ENCODE measurements at regions not wholly inside any gene's neighbourhood (a gene's known extent, or its start where the extent isn't known, plus 50 kb on each side); places are given as distances from the start of the nearest gene placed in this dataset.
A peak's percentile ranks its signal among the peaks of the same experiment; 100 is the strongest.

DNA sequence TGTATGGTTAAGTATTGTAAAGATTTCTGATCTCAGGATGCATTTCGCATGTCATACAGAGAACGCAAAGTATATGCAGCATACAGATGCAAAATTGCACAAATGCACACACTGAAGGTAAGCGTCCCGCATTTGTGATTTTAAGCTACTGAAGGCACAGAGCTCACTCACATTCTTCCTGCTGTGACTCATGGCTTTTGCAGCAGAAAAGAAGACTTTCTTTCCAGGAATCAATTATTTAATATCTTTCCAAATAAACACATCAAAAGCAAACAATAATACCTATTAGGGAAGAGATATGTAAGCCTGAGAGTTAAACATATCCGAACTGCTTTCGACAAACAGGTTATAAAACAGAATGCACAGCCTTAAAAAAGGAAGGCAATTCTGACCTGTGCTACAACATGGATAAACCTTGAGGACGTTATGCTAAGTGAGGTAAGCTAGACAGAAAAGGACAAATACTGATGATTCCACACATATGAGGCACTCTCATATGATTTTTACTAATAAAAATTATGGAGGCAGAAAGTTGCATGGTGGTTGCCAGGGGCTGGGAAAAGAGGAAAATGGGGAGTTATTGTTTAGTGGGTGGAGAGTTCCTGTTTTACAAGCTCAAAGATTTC lies 109.0 kb downstream of the TFAP2A start:
- no peak for DNase-seq (ENCODE audit: low spot score)

GRCh38 chr6:10303608-10304506 lies 111.0 kb downstream of the TFAP2A start:
- DNase-seq (ENCODE audit: low spot score): no peak

GRCh38 chr6:10302566-10303235 lies 112.2 kb downstream of the TFAP2A start:
- DNase-seq (ENCODE audit: low spot score): no peak

- peak; percentile 13 for DNase-seq (ENCODE audit: low spot score)
Observed at GRCh38 chr6:10300071-10300470, 114.8 kb downstream of the TFAP2A start.

DNA sequence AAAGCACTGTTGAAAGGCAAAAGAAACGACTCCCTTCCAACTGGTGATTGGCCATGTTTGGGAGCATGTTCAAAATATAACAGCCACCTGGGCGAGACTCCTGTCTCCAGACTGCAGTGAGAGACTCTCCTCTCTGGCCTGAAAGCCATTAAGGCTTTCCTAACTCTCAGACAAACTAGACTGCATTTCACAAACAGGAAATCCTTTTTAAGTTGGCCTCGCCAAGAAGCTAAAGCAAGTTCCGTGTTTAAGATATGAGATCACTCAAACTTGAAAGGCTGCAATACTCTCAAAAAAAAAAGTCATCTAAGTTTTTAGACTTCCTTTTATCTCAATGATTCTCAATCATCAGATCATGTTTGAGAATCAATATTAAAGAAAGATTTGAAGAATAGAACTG lies 117.0 kb downstream of the TFAP2A start:
- no peak for DNase-seq (ENCODE audit: low spot score)

DNA sequence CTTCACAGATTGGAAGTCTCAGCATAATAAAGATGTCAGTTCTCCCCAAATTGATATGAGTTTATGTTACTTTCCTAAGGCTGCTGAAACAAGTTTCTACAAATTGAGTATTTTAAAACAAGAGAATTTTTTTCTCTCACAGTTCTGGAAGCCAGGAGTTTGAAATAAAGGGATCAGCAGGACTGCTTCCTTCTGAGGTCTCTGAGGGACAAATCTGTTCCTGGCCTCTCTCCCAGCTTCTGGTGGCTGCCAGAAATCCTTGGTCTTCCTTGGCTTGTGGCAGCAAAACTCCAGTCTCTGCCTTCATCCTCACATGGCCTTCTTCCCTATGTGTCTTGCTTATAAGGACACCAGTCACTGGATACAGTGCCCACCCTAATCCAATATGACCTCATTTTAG lies 136.1 kb downstream of the TFAP2A start:
- no peak for DNase-seq (ENCODE audit: low spot score)

DNA sequence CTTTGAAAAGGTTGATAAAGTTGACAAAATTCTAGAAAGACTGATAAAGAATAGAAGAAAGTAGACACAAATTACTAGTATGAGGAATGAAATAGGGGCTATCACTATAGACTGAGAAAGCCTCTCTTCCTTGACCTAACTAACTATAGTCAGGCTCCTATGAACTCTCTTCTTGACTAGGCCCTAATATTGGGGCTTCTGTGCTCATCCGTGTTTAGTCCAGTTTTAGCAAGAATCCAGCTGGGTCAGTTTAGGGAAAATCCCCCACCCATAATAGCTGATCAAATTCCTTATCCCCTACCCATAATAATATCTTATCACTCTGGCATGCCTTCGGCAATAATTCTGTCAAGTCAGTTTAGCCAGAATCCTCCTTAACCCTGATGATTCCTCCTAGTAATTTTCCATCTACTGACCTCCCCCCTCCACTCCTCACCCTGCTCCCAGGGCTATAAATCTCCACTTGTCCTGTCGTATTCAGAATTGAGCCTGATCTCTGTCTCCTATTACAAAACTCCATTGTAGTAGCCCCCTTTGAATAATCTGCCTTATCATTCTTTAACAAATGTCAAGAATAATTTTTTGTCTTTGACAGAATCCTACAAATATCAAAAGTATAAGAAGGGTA lies 138.1 kb downstream of the TFAP2A start:
- DNase-seq (ENCODE audit: low spot score): no peak

DNA sequence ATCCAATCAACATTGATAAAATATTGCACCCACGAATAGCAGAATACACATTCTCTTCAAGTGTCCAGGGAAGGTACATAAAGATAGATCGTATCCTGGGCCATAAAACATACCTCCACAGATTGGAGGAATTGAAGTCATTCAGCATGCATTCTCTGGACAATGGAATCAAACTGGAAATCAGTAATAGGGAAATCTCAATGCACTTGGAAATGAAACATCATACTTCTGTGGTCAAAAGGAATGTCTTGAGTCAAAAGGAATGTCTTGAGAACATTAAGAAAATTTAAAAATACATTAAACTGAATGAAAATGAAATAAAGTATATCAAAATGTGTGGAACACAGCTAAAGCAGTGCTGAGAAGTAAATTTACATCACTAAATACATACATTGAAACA lies 138.8 kb downstream of the TFAP2A start:
- no peak for DNase-seq (ENCODE audit: low spot score)

DNA sequence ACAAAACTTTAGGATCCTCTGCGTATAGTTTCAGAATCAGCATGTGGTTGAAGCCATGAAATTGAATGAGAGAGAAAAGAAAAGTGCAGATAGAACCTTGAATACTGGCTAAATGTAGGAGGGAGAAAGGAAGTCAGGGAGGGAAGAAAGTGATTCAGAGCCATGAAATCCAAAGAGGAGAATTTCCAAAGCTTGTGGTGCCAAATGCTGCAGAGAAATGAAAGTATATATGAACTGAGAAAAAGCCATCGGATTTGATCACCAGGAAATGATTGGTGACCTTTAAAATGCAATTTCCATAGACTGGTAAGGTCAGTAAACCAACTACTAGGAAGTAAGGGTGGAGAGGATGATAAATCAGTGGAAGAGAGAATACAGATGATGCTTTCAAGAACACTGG lies 142.3 kb downstream of the TFAP2A start:
- no peak for DNase-seq (ENCODE audit: low spot score)

- no peak for DNase-seq (ENCODE audit: low spot score)
Observed at GRCh38 chr6:10271982-10272381, 142.9 kb downstream of the TFAP2A start.

DNA sequence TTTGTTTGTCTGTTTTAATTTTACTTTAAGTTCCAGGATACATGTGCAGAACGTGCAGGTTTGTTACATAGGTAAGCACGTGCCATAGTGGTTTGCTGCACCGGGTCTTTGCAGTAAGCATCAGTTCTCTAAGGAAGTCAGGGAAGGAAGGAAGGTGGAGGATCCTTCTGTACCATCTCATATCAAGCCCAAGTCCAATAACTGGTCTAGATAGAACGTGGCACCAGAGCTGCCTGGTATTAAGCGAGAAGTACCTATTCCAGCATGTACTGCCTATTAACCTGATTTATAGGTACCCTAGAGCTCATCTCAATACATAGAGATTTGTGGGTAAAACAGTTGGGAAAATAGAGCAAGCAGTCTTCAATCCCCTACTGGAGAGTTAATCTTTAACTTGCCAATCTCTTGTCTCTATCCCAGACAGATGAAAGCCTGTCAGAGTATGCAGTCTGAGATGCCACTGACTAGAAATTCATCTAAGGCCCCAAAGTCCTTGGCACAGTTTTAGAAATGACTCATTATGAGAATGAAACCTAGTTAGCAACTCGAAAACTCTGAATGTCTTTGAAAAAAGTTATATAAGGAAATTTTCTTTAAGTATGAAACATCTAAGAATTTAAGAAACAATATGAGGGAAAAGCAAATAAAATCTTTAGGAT lies 144.9 kb downstream of the TFAP2A start:
- no peak for DNase-seq (ENCODE audit: low spot score)

DNA sequence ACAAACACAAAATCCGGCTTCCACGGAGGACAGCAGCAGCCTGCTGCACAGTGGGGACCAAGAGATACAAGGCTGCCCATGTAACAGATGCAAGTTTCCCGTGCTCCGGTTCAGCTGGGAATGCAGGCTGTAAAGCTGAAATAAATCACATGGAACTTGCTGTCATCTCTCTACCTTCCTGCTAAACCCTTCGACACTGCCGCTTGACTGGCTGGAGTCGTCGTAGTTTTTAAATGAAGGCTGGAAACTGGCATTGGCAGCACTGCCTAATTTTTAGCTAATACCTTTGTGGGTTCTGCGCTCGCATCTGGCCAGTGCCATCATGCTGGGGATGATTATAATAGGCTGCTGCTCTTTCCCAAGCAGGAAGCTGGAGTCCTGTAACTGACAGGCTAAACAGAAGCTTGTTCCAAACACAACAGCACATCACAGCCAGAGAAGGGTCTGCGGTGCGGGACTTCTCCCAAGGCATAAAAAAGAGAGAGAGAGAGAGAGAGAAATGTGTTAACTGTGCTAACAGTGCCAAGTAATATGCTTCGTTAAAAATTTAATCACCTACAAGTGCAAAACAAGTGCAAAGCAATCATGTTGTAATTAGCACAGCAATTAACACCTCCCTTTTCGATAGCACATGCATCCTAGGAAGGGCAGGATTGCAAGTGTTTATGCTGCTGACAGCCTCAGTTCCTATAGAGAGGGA lies 146.1 kb downstream of the TFAP2A start:
- no peak for DNase-seq (ENCODE audit: low spot score)

DNA sequence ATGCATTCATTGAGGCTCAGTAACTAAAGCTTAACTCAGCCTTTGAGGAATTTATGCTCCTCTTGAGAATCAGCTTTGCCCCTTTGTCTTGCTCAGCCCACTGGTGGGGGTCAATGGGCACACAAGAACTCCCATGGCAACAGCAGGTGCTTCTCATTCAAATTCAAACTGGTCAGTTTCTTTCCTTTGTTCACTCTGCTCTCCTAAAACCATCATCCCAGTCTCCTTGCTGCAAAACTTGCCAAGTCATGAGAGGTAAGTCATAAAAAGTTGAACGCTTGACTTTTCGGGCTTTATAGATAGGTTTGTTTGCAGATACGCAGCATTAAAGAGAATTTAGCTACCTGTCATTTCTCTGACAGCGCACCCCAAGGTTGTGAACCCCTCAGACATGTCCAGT lies 146.8 kb downstream of the TFAP2A start:
- DNase-seq (ENCODE audit: low spot score): no peak

- no peak for DNase-seq (ENCODE audit: low spot score)
Observed at GRCh38 chr6:10266462-10266861, 148.4 kb downstream of the TFAP2A start.

DNA sequence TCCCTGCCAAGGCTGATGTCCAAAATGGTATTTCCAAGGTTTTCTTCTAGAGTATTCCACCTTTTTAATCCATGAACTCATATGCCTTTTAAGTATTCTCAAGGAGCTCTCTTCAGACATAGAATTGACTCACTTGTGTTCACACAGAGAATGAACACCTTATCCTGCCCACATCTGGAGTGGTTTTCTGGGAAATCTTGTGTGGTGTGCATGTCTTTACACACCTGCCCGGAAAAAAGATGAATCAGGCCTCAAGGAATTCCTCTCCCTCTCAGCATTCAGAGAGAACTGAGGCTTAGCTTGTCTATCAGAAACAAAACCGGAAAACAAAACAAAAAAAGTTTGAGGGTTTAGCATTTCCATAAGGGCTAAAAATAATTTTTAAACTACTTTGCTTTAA lies 148.8 kb downstream of the TFAP2A start:
- no peak for DNase-seq (ENCODE audit: low spot score)

DNA sequence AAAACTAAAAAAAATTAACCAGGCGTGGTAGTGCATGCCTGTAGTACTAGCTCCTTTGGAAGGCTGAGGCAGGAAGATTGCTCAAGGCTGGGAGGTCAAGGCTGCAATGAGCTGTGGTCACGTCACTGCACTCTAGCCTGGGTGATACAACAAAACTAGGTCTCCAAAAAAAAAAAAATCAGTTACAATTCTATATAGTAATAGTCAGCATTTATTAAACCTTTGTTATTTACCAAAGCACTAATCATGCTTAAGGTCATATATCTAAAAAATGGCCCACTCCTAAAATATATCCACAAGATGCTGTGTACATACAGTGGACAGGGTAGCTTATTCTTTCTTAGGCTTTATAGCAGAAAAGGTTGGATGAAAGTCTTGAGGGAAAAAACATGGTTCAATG lies 152.4 kb downstream of the TFAP2A start:
- DNase-seq (ENCODE audit: low spot score): no peak

DNA sequence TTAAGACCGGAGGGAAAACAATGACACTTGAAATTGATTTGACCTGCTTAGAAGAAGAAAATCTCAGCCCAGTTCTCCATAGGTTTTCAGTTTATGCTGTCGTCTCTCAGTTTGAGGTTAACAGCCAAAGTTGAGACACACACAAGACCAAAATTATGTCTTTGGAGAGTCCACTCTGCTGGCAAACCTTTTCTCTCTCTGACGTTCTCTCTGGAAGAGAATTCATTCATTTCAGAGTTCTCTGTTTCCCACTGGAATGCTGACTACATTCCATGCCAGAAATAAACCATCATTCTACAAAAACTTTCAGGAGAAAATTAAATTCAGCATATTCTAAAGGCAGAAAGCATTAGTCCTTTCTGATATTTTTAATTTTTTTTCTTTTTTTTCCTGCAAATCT lies 155.2 kb downstream of the TFAP2A start:
- DNase-seq (ENCODE audit: low spot score): no peak

GRCh38 chr6:10258341-10258740 lies 156.5 kb downstream of the TFAP2A start:
- DNase-seq (ENCODE audit: low spot score): no peak

- DNase-seq (ENCODE audit: low spot score): peak; percentile 50
Observed at GRCh38 chr6:10256113-10256690, 158.7 kb downstream of the TFAP2A start.

DNA sequence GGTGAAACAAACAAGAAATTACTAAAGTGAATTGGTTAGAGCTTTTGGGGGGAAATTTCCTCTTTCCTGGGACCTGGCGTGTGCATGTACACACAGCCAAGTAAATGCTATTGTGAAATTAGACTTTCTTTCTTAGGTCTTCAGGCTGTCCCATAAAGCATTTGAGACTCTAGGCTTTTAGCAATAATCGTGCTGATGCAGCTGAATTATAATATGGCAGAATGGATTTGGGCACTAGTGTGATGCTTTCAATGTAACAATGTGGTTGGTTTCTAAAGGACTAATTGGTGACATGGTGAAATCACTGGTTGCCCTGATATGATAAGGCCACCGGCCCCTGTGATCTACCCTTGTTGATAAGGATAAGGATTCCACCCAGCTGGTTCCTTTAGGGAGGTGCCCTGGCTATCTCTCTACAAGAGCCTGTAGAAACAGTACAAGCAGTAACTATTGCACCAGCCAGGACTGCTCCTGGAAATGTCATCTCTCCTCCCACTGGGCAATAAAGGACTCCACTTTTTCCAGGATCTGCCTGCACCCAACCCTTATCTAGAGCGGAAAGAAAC lies 164.1 kb downstream of the TFAP2A start:
- DNase-seq (ENCODE audit: low spot score): no peak

Measured in HT-29 (cell line).